ENCODE measurements at regions not wholly inside any gene's neighbourhood (a gene's known extent, or its start where the extent isn't known, plus 50 kb on each side); places are given as distances from the start of the nearest gene placed in this dataset.
"Not testable (repeated sequence)": the region's sequence is repeated elsewhere in the genome, so short reads cannot be mapped to it uniquely, and the experiment has no call there.

DNA sequence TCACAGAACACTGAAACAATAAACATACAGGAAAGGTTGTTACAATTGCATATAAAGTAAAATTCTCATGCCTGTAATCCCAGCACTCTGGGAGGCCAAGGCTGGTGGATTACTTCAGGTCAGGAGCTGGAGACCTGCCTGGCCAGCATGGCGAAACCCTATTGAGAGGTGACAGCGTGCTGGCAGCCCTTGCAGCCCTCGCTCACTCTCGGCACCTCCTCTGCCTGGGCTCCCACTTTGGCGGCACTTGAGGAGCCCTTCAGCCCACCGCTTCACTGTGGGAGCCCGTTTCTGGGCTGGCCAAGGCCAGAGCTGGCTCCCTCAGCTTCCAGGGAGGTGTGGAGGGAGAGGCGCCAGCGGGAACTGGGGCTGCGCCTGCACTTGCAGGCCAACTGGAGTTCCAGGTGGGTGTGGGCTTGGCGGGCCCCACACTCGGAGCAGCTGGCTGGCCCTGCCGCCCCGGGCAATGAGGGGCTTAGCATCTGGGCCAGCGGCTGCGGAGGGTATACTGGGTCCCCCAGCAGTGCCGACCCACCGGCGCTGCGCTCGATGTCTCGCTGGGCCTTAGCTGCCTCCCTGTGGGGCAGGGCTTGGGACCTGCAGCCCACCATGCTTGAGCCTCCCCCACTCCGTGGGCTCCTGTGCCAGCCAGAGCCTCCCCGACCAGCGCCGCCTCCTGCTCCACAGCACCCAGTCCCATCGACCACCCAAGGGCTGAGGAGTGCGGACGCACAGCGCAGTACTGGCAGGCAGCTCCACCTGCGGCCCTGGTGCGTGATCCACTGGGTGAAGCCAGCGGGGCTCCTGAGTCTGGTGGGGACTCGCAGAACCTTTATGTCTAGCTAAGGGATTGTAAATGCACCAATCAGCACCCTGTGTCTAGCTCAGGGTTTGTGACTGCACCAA, 51.5 kb upstream of the MBNL1 start:
- H3K4me1 ChIP-seq (ENCODE audit: control insufficient read depth in 1 of 2, insufficient read depth in 2 of 2, low read length in 2 of 2); intact Hi-C loops (cut with DNase I); DNase-seq; ATAC-seq (ENCODE audit: low FRiP score); H3K4me3 ChIP-seq (ENCODE audit: low read length in 2 of 2); H3K9me3 ChIP-seq (ENCODE audit: control insufficient read depth, low read length); H3K27ac ChIP-seq (ENCODE audit: low read depth in 1 of 2, low read length in 2 of 2); H3K27me3 ChIP-seq (ENCODE audit: control insufficient read depth in 1 of 2, insufficient read depth in 2 of 2, low read length in 1 of 2); H3K36me3 ChIP-seq (ENCODE audit: control insufficient read depth in 1 of 2, insufficient read depth in 2 of 2, low read length in 1 of 2): not testable (repeated sequence)
- WGBS, 2 donors = 96% methylated on average over 34 of the region's 34 CpGs

DNA sequence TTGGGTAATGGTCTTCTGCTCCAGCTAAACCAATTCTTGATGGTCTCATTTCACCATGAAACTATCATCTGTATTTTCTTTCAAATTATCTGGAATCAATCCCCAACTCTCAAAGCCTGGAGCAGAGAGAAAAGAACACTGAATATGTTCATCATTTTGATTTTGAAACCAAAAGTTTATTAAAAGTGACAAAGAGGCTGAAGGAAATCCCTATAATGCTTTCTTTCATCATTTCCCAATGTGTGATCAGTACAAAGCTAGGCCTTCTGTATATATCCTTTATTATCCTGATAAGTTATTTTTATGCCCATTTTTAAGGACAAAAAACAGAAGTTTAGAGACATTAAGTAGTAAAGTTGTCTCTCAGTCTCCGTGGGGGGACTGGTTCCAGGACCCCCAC, 50.1 kb upstream of the MBNL1 start:
- DNase-seq (no peak), ATAC-seq (ENCODE audit: low FRiP score) (no peak)
- Histone ChIP-seq H3K27ac (ENCODE audit: low read depth in 1 of 2, low read length in 2 of 2) (no peak overlapping the region), H3K4me3 (ENCODE audit: low read length in 2 of 2) (no peak overlapping the region), H3K9me3 (ENCODE audit: control insufficient read depth, low read length) (no peaks in the 10 kb centered on the region), H3K36me3 (ENCODE audit: control insufficient read depth in 1 of 2, insufficient read depth in 2 of 2, low read length in 1 of 2) (no peaks in the 10 kb centered on the region), H3K4me1 (ENCODE audit: control insufficient read depth in 1 of 2, insufficient read depth in 2 of 2, low read length in 2 of 2) (peaks cover 0 to 4% of the 10 kb centered on the region in 2 donors), H3K27me3 (ENCODE audit: control insufficient read depth in 1 of 2, insufficient read depth in 2 of 2, low read length in 1 of 2) (no peaks in the 10 kb centered on the region)
- 91 to 94% methylated on average over 1 of the region's 1 CpG for WGBS, 2 donors
- intact Hi-C loops (cut with DNase I) = no loop called here

Measured in aorta (tissue), 5 donors.